ENCODE measurements at regions not wholly inside any gene's neighbourhood (a gene's known extent, or its start where the extent isn't known, plus 50 kb on each side); places are given as distances from the start of the nearest gene placed in this dataset.

- dilution Hi-C loops (cut with HindIII; ENCODE audit: low sequenced_read_pairs, unreplicated experiment) (no loop called here), intact Hi-C loops (cut with micrococcal nuclease) (no loop called here), in situ Hi-C loops (cut with MboI; ENCODE audit: low sequenced_read_pairs) (no loop called here)
- Histone ChIP-seq H3K56ac (ENCODE audit: extremely low read depth, insufficient read depth, low read length) (no peak overlapping the region), H4K5ac (ENCODE audit: low read depth, low read length) (no peak overlapping the region), H2BK5ac (ENCODE audit: low read depth, low read length, poor library complexity, severe bottlenecking) (no peak overlapping the region), H3K9me1 (ENCODE audit: insufficient read depth, low read length) (no peaks in the 10 kb centered on the region), H3K14ac (replicated peaks; ENCODE audit: low read depth, low read length) (no peak overlapping the region), H3K79me1 (ENCODE audit: low read depth in 1 of 2, low read length in 2 of 2) (no peaks in the 10 kb centered on the region), H2BK15ac (ENCODE audit: low read depth, low read length) (no peak overlapping the region), H3K4me3 (ENCODE audit: insufficient read depth, low read depth, low read length) (no peak overlapping the region), H2BK120ac (ENCODE audit: low read depth, low read length) (no peak overlapping the region), H3K4ac (ENCODE audit: low read depth, low read length) (no peak overlapping the region), H4K8ac (ENCODE audit: low read depth in 2 of 2, low read length in 2 of 2) (no peak overlapping the region), H2AK5ac (ENCODE audit: low read depth, low read length) (no peak overlapping the region), H3K27ac (ENCODE audit: insufficient read depth, low read length) (no peak overlapping the region), H2AK9ac (replicated peaks; ENCODE audit: low read depth, low read length, poor library complexity) (no peak overlapping the region), H3K23ac (ENCODE audit: low read depth, low read length) (no peak overlapping the region), H2BK20ac (ENCODE audit: low read depth, low read length) (no peak overlapping the region), H3K4me2 (ENCODE audit: low read depth, low read length) (no peak overlapping the region), H3K18ac (ENCODE audit: low read depth, low read length) (no peak overlapping the region), H3K27me3 (ENCODE audit: control insufficient read depth, insufficient read depth, low read length) (no peaks in the 10 kb centered on the region), H2AFZ (replicated peaks; ENCODE audit: low read length, poor library complexity) (no peak overlapping the region), H4K91ac (ENCODE audit: insufficient read depth, low read depth, low read length) (no peak overlapping the region), H3K36me3 (ENCODE audit: control insufficient read depth, insufficient read depth, low read length) (no peaks in the 10 kb centered on the region), H3K9me3 (ENCODE audit: control insufficient read depth, insufficient read depth, low read length) (no peaks in the 10 kb centered on the region), H4K20me1 (ENCODE audit: insufficient read depth, low read length) (no peaks in the 10 kb centered on the region), H3K9ac (ENCODE audit: low read depth, low read length) (no peak overlapping the region), H3K4me1 (ENCODE audit: control insufficient read depth, insufficient read depth, low read length) (no peaks in the 10 kb centered on the region)
- ATAC-seq (ENCODE audit: low read depth) (no peak), DNase-seq (no peak)
- WGBS, 2 experiments (ENCODE audit: extremely low coverage in 2 of 2, insufficient read length in 1 of 2) = no CpG with 5 or more reads among the region's 1 CpG
- CTCF ChIA-PET = no interaction called here
- BruUV-seq (replicated peaks) = no TSS peak
- POLR2A ChIA-PET (ENCODE audit: unreplicated experiment) = no interaction called here
- TF ChIP-seq BHLHE40 (IDR thresholded peaks at IDR 0.05; ENCODE audit: low read depth, low read length) (no peak), RAD21 (IDR thresholded peaks at IDR 0.05; ENCODE audit: low read length) (no peak), POLR2A (IDR thresholded peaks at IDR 0.05; ENCODE audit: low read depth, low read length) (no peak), CTCF (conservative IDR thresholded peaks at IDR 0.05; ENCODE audit: low read depth, low read length) (no peak), ELK1 (IDR thresholded peaks at IDR 0.05; ENCODE audit: borderline replicate concordance, low read depth, low read length) (no peak), RFX5 (IDR thresholded peaks at IDR 0.05; ENCODE audit: low read depth, low read length) (no peak), USF2 (IDR thresholded peaks at IDR 0.05; ENCODE audit: low read depth, low read length) (no peak)
Observed at GRCh38 chrX:77119706-77120105, 327.5 kb upstream of the FGF16 start.

Data from IMR-90 (cell line).